Globus pallidus (tissue), 1 donor: ENCODE measurements at regions not wholly inside any gene's neighbourhood (a gene's known extent, or its start where the extent isn't known, plus 50 kb on each side); places are given as distances from the start of the nearest gene placed in this dataset.
"Not testable (repeated sequence)": the region's sequence is repeated elsewhere in the genome, so short reads cannot be mapped to it uniquely, and the experiment has no call there.

Experiments used
- DNase-seq: peaks from one replicate; pipeline ENCODE4 v3.0.0-alpha.2; 2015; ENCODE audit warnings: low spot score

- no peak for DNase-seq
Measured at GRCh38 chr21:30104241-30104640, 62.4 kb downstream of the CLDN17 start.

- DNase-seq, result no peak
Measured at GRCh38 chr21:30102871-30103270, 63.7 kb downstream of the CLDN17 start.

- no peak for DNase-seq
Measured at GRCh38 chr21:30101967-30102366, 64.6 kb downstream of the CLDN17 start.

- no peak for DNase-seq
Measured at GRCh38 chr21:30097791-30098190, 68.8 kb downstream of the CLDN17 start.

- DNase-seq, result no peak
Measured at GRCh38 chr21:30083225-30083945, 83.2 kb downstream of the CLDN17 start.

- no peak for DNase-seq
Measured at GRCh38 chr21:30081506-30081905, 85.1 kb downstream of the CLDN17 start.

GRCh38 chr21:30072496-30072895 is 94.1 kb downstream of the CLDN17 start:
- no peak for DNase-seq

- DNase-seq, result no peak
Measured at GRCh38 chr21:30058928-30059327, 107.7 kb downstream of the CLDN17 start.

- no peak for DNase-seq
Measured at GRCh38 chr21:30057108-30057507, 109.5 kb downstream of the CLDN17 start.

- no peak for DNase-seq
Measured at GRCh38 chr21:30048570-30048969, 108.8 kb upstream of the GRIK1 start.

GRCh38 chr21:30044447-30045064 is 104.8 kb upstream of the GRIK1 start:
- peak; percentile 3 for DNase-seq

GRCh38 chr21:30042443-30042842 is 102.6 kb upstream of the GRIK1 start:
- DNase-seq, result no peak

- no peak for DNase-seq
Measured at GRCh38 chr21:30033441-30033840, 93.6 kb upstream of the GRIK1 start.

GRCh38 chr21:30030416-30030815 is 90.6 kb upstream of the GRIK1 start:
- DNase-seq, result no peak

- DNase-seq, result no peak
Measured at GRCh38 chr21:30028537-30028936, 88.7 kb upstream of the GRIK1 start.

GRCh38 chr21:30027986-30028385 is 88.2 kb upstream of the GRIK1 start:
- DNase-seq, result no peak

- not testable (repeated sequence) for DNase-seq
Measured at GRCh38 chr21:30023056-30023455, 83.3 kb upstream of the GRIK1 start.

- DNase-seq, result no peak
Measured at GRCh38 chr21:30014886-30015285, 75.1 kb upstream of the GRIK1 start.

- DNase-seq, result no peak
Measured at GRCh38 chr21:29991624-29992023, 51.8 kb upstream of the GRIK1 start.

- no peak for DNase-seq
Measured at GRCh38 chr21:29989634-29990234, 49.9 kb upstream of the GRIK1 start.
